Stimulated activated naive CD8-positive, alpha-beta T cell treated with anti-CD3 and anti-CD28 coated beads, Interleukin-15, Interleukin-2, amounts not matched to agents 100 ng/mL and 50 ng/mL, for 24 hours (primary cell): ENCODE measurements at regions not wholly inside any gene's neighbourhood (a gene's known extent, or its start where the extent isn't known, plus 50 kb on each side); places are given as distances from the start of the nearest gene placed in this dataset.
A peak's percentile ranks its signal among the peaks of the same experiment; 100 is the strongest.

ENCODE experiments used
- H3K27ac Mint-ChIP-seq: one replicate; pipeline ENCODE4 v1.8.0; 2021; ENCODE audit warnings: mild to moderate bottlenecking, mixed read lengths
- H3K27me3 Mint-ChIP-seq: one replicate; pipeline ENCODE4 v1.8.0; 2021; ENCODE audit warnings: mixed read lengths
- H3K36me3 Mint-ChIP-seq: one replicate; pipeline ENCODE4 v1.8.0; 2021; ENCODE audit warnings: low read depth, mixed read lengths
- H3K4me1 Mint-ChIP-seq: one replicate; pipeline ENCODE4 v1.8.0; 2021; ENCODE audit warnings: low read depth, mixed read lengths
- H3K4me3 Mint-ChIP-seq: one replicate; pipeline ENCODE4 v1.8.0; 2021; ENCODE audit warnings: mild to moderate bottlenecking, mixed read lengths
- H3K9me3 Mint-ChIP-seq: one replicate; pipeline ENCODE4 v1.8.0; 2021; ENCODE audit warnings: mixed read lengths

DNA sequence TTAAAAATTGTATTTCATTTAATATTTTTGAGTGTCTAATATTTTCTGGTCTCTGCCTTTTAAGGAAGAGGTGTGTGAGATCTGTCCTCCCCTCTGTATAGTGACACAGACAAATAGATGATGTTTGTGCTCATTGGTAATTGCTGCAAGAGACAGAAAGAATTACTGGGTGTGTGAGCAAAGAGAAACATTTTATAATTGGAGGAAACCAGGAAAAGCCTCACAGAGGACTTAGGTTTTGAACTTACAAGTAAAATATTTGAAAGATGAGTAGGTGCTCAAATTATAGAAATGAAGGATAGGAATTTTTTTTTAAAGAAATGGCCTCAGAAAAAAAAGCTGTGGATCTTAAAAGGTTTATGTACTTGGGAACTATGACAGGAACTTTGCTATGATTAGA lies 149.8 kb downstream of the SPCS3 start:
- Mint-ChIP-seq H3K36me3 (no peaks in the 10 kb centered on the region), H3K27me3 (no peaks in the 10 kb centered on the region), H3K9me3 (peaks cover 11% of the 10 kb centered on the region), H3K27ac (no peak overlapping the region), H3K4me3 (no peak overlapping the region), H3K4me1 (no peaks in the 10 kb centered on the region)

- no peaks in the 10 kb centered on the region for H3K27me3 Mint-ChIP-seq
- no peak overlapping the region for H3K27ac Mint-ChIP-seq
- H3K9me3 Mint-ChIP-seq, result peaks cover 4% of the 10 kb centered on the region
- H3K36me3 Mint-ChIP-seq, result no peaks in the 10 kb centered on the region
- no peak overlapping the region for H3K4me3 Mint-ChIP-seq
- H3K4me1 Mint-ChIP-seq, result no peaks in the 10 kb centered on the region
Observed at GRCh38 chr4:176470671-176471070, 150.9 kb downstream of the SPCS3 start.

- no peak overlapping the region for H3K27ac Mint-ChIP-seq
- H3K4me1 Mint-ChIP-seq, result peaks cover 9% of the 10 kb centered on the region
- no peaks in the 10 kb centered on the region for H3K27me3 Mint-ChIP-seq
- H3K36me3 Mint-ChIP-seq, result no peaks in the 10 kb centered on the region
- H3K9me3 Mint-ChIP-seq, result peaks cover 24% of the 10 kb centered on the region
- no peak overlapping the region for H3K4me3 Mint-ChIP-seq
Observed at GRCh38 chr4:176475067-176475466, 155.3 kb downstream of the SPCS3 start.

DNA sequence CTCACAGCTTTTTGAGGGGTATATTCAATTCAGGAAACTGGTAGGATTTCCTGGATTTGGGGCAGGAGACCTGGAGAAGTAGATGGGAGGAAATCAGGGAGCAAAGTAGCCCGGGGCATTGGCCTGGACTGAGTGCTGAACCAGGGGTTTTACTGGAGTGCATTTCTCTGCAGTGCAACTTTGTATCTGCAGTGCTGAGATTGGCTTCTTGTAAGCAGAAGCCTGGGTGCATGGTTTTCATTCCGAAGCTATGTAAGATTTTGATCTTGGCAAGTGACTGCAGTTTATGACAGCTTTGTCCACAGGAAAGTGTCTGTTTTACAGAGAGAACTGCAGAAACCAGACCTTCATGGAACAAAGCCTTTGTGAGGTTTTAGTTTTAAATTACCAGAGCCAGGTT lies 158.3 kb downstream of the SPCS3 start:
- Mint-ChIP-seq H3K9me3 (peaks cover 24% of the 10 kb centered on the region), H3K27ac (no peak overlapping the region), H3K36me3 (no peaks in the 10 kb centered on the region), H3K4me3 (no peak overlapping the region), H3K27me3 (no peaks in the 10 kb centered on the region), H3K4me1 (peaks cover 9% of the 10 kb centered on the region)

- Mint-ChIP-seq H3K36me3 (no peaks in the 10 kb centered on the region), H3K4me1 (peaks cover 9% of the 10 kb centered on the region), H3K4me3 (no peak overlapping the region), H3K27me3 (no peaks in the 10 kb centered on the region), H3K9me3 (peaks cover 21% of the 10 kb centered on the region), H3K27ac (peak overlapping the region; percentile 61)
Observed at GRCh38 chr4:176479767-176480166, 160.0 kb downstream of the SPCS3 start.

DNA sequence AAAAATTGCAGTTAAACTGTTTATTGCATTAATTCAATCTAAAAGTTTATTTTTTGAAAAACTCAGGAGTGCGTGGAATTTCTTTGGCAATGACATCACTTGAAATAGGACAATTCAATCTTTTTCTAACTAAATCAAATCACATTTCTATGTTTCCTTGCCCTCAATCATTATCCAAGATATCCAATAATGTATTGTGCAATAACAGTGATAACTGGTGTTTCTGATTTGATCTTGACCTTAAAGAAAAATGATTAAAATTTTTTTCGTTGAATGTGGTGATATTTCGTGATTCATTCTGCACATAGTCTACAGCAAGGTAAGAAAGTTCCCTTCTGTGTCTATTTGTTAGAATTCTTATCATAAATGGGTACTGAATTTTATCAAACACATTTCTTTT lies 163.2 kb downstream of the SPCS3 start:
- H3K9me3 Mint-ChIP-seq, result peaks cover 15% of the 10 kb centered on the region
- H3K4me1 Mint-ChIP-seq, result peaks cover 9% of the 10 kb centered on the region
- no peaks in the 10 kb centered on the region for H3K27me3 Mint-ChIP-seq
- H3K4me3 Mint-ChIP-seq, result no peak overlapping the region
- H3K36me3 Mint-ChIP-seq, result no peaks in the 10 kb centered on the region
- no peak overlapping the region for H3K27ac Mint-ChIP-seq

- peaks cover 5% of the 10 kb centered on the region for H3K4me1 Mint-ChIP-seq
- no peaks in the 10 kb centered on the region for H3K27me3 Mint-ChIP-seq
- H3K9me3 Mint-ChIP-seq, result peaks cover 2% of the 10 kb centered on the region
- no peaks in the 10 kb centered on the region for H3K36me3 Mint-ChIP-seq
- no peak overlapping the region for H3K27ac Mint-ChIP-seq
- H3K4me3 Mint-ChIP-seq, result no peak overlapping the region
Observed at GRCh38 chr4:176484301-176484984, 164.7 kb downstream of the SPCS3 start.

GRCh38 chr4:176489001-176489400 lies 169.2 kb downstream of the SPCS3 start:
- H3K27ac Mint-ChIP-seq, result no peak overlapping the region
- no peak overlapping the region for H3K4me3 Mint-ChIP-seq
- no peaks in the 10 kb centered on the region for H3K36me3 Mint-ChIP-seq
- no peaks in the 10 kb centered on the region for H3K4me1 Mint-ChIP-seq
- no peaks in the 10 kb centered on the region for H3K27me3 Mint-ChIP-seq
- no peaks in the 10 kb centered on the region for H3K9me3 Mint-ChIP-seq

DNA sequence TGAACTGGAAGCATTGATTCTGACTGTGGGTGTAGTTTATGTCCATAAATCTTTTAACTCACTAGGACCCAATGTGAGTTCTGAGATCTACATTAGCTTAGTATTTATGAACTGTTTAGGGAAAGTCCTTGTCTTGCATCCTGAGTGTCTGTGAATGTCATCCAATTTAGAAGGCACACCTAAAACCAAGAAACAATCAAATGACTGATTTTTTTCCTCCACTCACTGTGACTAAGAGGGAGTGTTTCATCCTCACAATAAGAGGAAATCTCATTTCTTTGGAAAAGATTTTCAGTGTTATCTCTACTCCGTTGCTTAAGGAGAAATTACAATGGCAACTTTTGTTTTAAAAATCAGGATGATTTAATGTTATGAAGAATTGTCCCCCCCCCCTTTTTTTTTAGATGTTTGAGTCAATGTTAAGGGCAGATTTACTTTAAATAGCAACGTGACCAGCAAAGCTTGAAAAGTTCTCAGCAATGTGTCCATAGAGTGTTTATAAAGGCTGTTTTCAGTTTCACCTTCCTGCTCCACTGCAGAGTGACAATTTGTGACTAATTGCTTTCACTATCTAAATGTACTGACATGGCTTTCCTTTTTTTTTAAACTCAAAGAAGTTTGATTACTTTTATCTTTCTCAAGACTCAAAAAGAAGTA lies 173.0 kb downstream of the SPCS3 start:
- Mint-ChIP-seq H3K36me3 (no peaks in the 10 kb centered on the region), H3K27me3 (no peaks in the 10 kb centered on the region), H3K4me1 (no peaks in the 10 kb centered on the region), H3K4me3 (no peak overlapping the region), H3K27ac (no peak overlapping the region), H3K9me3 (peaks cover 8% of the 10 kb centered on the region)

GRCh38 chr4:176498617-176499256 lies 179.0 kb downstream of the SPCS3 start:
- no peak overlapping the region for H3K27ac Mint-ChIP-seq
- H3K4me1 Mint-ChIP-seq, result no peaks in the 10 kb centered on the region
- no peaks in the 10 kb centered on the region for H3K36me3 Mint-ChIP-seq
- H3K9me3 Mint-ChIP-seq, result peaks cover 12% of the 10 kb centered on the region
- no peaks in the 10 kb centered on the region for H3K27me3 Mint-ChIP-seq
- H3K4me3 Mint-ChIP-seq, result no peak overlapping the region

DNA sequence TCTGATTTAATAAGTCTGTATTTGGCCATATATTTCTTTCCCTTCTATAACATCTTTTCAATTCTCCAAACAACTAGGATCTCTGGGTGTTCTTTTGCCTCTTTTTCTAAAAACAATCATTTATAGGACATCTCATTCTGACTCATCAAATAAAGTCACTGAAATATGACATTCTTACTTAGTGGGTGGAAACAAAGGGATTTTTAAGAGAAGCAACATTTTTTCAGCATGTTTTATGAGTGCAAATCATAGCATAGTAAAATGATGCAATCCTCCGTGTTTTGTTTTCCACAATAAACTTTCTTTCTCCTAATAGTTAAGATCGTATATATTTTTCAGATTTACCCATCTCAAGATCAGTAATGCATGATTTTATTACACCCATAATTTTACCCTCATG lies 179.8 kb downstream of the SPCS3 start:
- Mint-ChIP-seq H3K4me3 (no peak overlapping the region), H3K36me3 (no peaks in the 10 kb centered on the region), H3K27me3 (no peaks in the 10 kb centered on the region), H3K27ac (no peak overlapping the region), H3K4me1 (no peaks in the 10 kb centered on the region), H3K9me3 (peaks cover 12% of the 10 kb centered on the region)

DNA sequence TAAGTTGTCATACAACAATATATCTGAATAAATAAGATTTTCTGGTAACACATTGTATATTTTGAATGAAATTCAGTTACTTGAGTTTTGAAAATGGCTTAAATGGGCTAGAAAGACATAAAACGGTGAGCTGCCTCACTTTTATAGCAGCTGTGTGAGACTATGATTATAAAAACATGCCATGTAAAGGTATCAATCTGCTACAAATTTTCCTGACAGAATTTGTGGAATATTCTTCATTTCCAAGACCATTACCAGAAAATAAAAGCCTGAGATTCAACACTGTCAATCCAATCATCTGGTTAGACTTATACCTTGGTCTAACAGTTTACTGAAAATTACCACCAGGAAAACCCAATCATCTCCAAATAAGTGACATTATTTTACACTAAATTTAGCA lies 181.1 kb downstream of the SPCS3 start:
- H3K4me1 Mint-ChIP-seq, result no peaks in the 10 kb centered on the region
- H3K36me3 Mint-ChIP-seq, result no peaks in the 10 kb centered on the region
- H3K27me3 Mint-ChIP-seq, result no peaks in the 10 kb centered on the region
- H3K4me3 Mint-ChIP-seq, result no peak overlapping the region
- H3K27ac Mint-ChIP-seq, result no peak overlapping the region
- peaks cover 5% of the 10 kb centered on the region for H3K9me3 Mint-ChIP-seq

DNA sequence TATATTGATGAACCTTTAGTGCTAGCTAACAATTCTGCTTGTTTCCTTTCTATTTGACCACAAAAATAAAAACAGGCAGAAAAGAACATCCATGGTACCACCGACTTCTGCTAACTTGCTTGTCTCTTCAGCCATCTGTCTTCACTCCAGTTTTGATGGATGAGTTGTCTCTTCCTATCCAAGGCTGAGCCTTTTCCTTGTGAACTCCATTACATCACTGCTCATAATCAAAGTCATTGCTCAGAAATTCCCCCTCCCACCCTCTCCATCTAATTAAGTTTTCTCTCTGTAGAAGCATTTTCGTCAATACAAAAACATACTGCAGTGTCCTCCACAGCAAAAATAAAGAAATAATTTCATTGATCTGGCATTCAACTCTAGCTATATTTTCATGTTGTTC lies 184.4 kb downstream of the SPCS3 start:
- H3K27ac Mint-ChIP-seq, result no peak overlapping the region
- no peaks in the 10 kb centered on the region for H3K9me3 Mint-ChIP-seq
- H3K36me3 Mint-ChIP-seq, result no peaks in the 10 kb centered on the region
- H3K27me3 Mint-ChIP-seq, result no peaks in the 10 kb centered on the region
- no peaks in the 10 kb centered on the region for H3K4me1 Mint-ChIP-seq
- no peak overlapping the region for H3K4me3 Mint-ChIP-seq

DNA sequence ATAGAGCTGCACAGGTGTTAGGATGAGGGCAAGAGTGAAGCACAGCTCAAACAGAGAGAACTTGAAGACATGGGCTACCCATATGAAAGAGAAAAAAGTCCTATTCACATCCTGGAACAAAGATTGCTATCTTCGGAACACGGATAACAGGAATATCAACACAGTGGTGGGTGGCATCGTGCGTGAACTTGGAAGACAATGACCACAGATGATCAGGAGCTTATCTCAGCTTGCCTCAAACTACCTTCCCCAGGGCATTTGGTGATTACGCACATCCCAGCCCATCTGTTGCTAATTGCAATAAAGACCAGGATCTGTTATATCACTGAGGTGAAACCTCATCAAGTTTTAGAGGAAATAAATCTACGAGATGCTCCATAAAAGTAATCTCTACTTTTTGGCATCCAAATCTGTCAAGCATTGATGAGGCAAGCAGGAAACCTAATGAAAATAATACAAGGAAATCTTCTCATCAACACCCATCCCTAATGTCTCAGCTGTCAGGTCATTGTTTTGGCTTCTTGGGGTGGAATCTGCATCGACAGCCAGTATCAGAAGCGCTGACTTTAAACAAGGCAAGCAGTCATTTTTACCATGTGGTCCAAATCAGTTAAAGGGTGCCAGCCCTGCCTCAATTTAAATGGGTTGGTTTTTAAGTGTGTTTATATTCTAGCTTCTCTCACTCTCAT lies 188.2 kb downstream of the SPCS3 start:
- H3K9me3 Mint-ChIP-seq, result no peaks in the 10 kb centered on the region
- no peaks in the 10 kb centered on the region for H3K4me1 Mint-ChIP-seq
- H3K36me3 Mint-ChIP-seq, result no peaks in the 10 kb centered on the region
- H3K27me3 Mint-ChIP-seq, result no peaks in the 10 kb centered on the region
- no peak overlapping the region for H3K4me3 Mint-ChIP-seq
- no peak overlapping the region for H3K27ac Mint-ChIP-seq

DNA sequence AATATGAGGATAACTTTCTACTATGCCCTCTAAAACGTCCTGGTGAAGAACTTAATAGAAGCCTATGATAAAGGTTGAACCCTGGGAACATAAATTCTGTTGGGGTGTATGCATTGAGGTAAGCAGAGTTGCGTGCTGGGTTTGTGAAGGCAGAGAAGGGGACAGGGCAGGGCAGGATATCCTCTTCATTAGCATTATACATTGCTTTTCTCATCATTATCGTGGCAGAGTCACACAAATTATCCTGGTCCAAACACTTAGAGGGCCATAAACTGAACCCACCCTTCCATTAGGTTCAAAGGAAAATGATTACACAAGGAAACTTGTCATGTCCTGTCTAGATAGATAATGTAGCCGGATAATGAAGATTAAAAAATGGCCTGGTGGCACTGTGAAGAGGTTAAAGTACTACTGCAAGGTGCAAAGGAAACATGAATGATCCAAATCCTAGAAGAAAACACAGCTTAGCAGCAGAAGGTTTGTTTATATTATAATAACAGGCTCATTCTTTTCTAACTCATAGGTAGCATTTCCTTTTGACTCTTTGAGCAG lies 189.1 kb downstream of the SPCS3 start:
- Mint-ChIP-seq H3K4me1 (no peaks in the 10 kb centered on the region), H3K36me3 (no peaks in the 10 kb centered on the region), H3K4me3 (no peak overlapping the region), H3K9me3 (no peaks in the 10 kb centered on the region), H3K27ac (no peak overlapping the region), H3K27me3 (no peaks in the 10 kb centered on the region)
